Eye (tissue), 1 donor: ENCODE measurements at regions not wholly inside any gene's neighbourhood (a gene's known extent, or its start where the extent isn't known, plus 50 kb on each side); places are given as distances from the start of the nearest gene placed in this dataset.
"Not testable (repeated sequence)": the region's sequence is repeated elsewhere in the genome, so short reads cannot be mapped to it uniquely, and the experiment has no call there.

Source experiments
- DNase-seq: peaks from one replicate; pipeline ENCODE4 v3.0.0-alpha.2; 2015

GRCh38 chrX:94854251-94854650 is 1180.2 kb downstream of the FAM133A start:
- no peak for DNase-seq

GRCh38 chrX:94862470-94862869 is 1188.5 kb downstream of the FAM133A start:
- not testable (repeated sequence) for DNase-seq

GRCh38 chrX:94871640-94872039 is 1197.6 kb downstream of the FAM133A start:
- DNase-seq: no peak

GRCh38 chrX:94901849-94902248 is 1227.8 kb downstream of the FAM133A start:
- no peak for DNase-seq

- no peak for DNase-seq
Measured at GRCh38 chrX:94908171-94908570, 1234.2 kb downstream of the FAM133A start.

GRCh38 chrX:94908648-94909047 is 1234.6 kb downstream of the FAM133A start:
- no peak for DNase-seq

GRCh38 chrX:94914235-94914634 is 1240.2 kb downstream of the FAM133A start:
- peak; percentile 7 for DNase-seq

- DNase-seq: no peak
Measured at GRCh38 chrX:94932278-94932965, 1258.4 kb downstream of the FAM133A start.

GRCh38 chrX:94936722-94937121 is 1262.7 kb downstream of the FAM133A start:
- no peak for DNase-seq

- no peak for DNase-seq
Measured at GRCh38 chrX:94937491-94937890, 1263.5 kb downstream of the FAM133A start.

- no peak for DNase-seq
Measured at GRCh38 chrX:94942603-94943002, 1268.6 kb downstream of the FAM133A start.

GRCh38 chrX:94946137-94946536 is 1272.1 kb downstream of the FAM133A start:
- DNase-seq: not testable (repeated sequence)

GRCh38 chrX:94961730-94962129 is 1287.7 kb downstream of the FAM133A start:
- DNase-seq: peak; percentile 10

- no peak for DNase-seq
Measured at GRCh38 chrX:94977562-94977961, 1303.6 kb downstream of the FAM133A start.

- no peak for DNase-seq
Measured at GRCh38 chrX:94977986-94978385, 1304.0 kb downstream of the FAM133A start.
